ENCODE measurements at regions not wholly inside any gene's neighbourhood (a gene's known extent, or its start where the extent isn't known, plus 50 kb on each side); places are given as distances from the start of the nearest gene placed in this dataset.
"Not testable (repeated sequence)": the region's sequence is repeated elsewhere in the genome, so short reads cannot be mapped to it uniquely, and the experiment has no call there.

GRCh38 chr21:20260124-20260523 lies 738.1 kb upstream of the NCAM2 start:
- Histone ChIP-seq H3K4me3 (ENCODE audit: low read depth, low read length) (no peak overlapping the region), H3K4me1 (ENCODE audit: insufficient read depth) (no peaks in the 10 kb centered on the region), H3K27ac (ENCODE audit: low read depth) (no peak overlapping the region), H3K36me3 (ENCODE audit: insufficient read depth) (no peaks in the 10 kb centered on the region)
- no peak for DNase-seq (ENCODE audit: extremely low spot score)
- WGBS = 48% methylated on average over 1 of the region's 1 CpG

GRCh38 chr21:20261364-20261763 lies 736.8 kb upstream of the NCAM2 start:
- no peaks in the 10 kb centered on the region for H3K36me3 ChIP-seq (ENCODE audit: insufficient read depth)
- H3K27ac ChIP-seq (ENCODE audit: low read depth) = no peak overlapping the region
- no peak overlapping the region for H3K4me3 ChIP-seq (ENCODE audit: low read depth, low read length)
- no peaks in the 10 kb centered on the region for H3K4me1 ChIP-seq (ENCODE audit: insufficient read depth)
- WGBS = 85% methylated on average over 5 of the region's 5 CpGs
- no peak for DNase-seq (ENCODE audit: extremely low spot score)

GRCh38 chr21:20265707-20266440 lies 732.3 kb upstream of the NCAM2 start:
- no peak for DNase-seq (ENCODE audit: extremely low spot score)
- Histone ChIP-seq H3K36me3 (ENCODE audit: insufficient read depth) (no peaks in the 10 kb centered on the region), H3K4me3 (ENCODE audit: low read depth, low read length) (no peak overlapping the region), H3K27ac (ENCODE audit: low read depth) (no peak overlapping the region), H3K4me1 (ENCODE audit: insufficient read depth) (no peaks in the 10 kb centered on the region)
- 64% methylated on average over 5 of the region's 5 CpGs for WGBS

GRCh38 chr21:20266441-20266710 lies 731.8 kb upstream of the NCAM2 start:
- Histone ChIP-seq H3K36me3 (ENCODE audit: insufficient read depth) (no peaks in the 10 kb centered on the region), H3K4me3 (ENCODE audit: low read depth, low read length) (no peak overlapping the region), H3K27ac (ENCODE audit: low read depth) (no peak overlapping the region), H3K4me1 (ENCODE audit: insufficient read depth) (no peaks in the 10 kb centered on the region)
- DNase-seq (ENCODE audit: extremely low spot score) = no peak
- 73% methylated on average over 2 of the region's 2 CpGs for WGBS

- no peak for DNase-seq (ENCODE audit: extremely low spot score)
- no peak overlapping the region for H3K4me3 ChIP-seq (ENCODE audit: low read depth, low read length)
- H3K27ac ChIP-seq (ENCODE audit: low read depth) = no peak overlapping the region
- WGBS = 89% methylated on average over 11 of the region's 11 CpGs
- H3K36me3 ChIP-seq (ENCODE audit: insufficient read depth) = no peaks in the 10 kb centered on the region
- no peaks in the 10 kb centered on the region for H3K4me1 ChIP-seq (ENCODE audit: insufficient read depth)
Observed at GRCh38 chr21:20270365-20271055, 727.7 kb upstream of the NCAM2 start.

GRCh38 chr21:20272791-20273362 lies 725.3 kb upstream of the NCAM2 start:
- no peaks in the 10 kb centered on the region for H3K4me1 ChIP-seq (ENCODE audit: insufficient read depth)
- H3K36me3 ChIP-seq (ENCODE audit: insufficient read depth) = no peaks in the 10 kb centered on the region
- no peak overlapping the region for H3K4me3 ChIP-seq (ENCODE audit: low read depth, low read length)
- H3K27ac ChIP-seq (ENCODE audit: low read depth) = no peak overlapping the region
- WGBS = 53% methylated on average over 5 of the region's 5 CpGs
- no peak for DNase-seq (ENCODE audit: extremely low spot score)

GRCh38 chr21:20276377-20276776 lies 721.8 kb upstream of the NCAM2 start:
- no peaks in the 10 kb centered on the region for H3K36me3 ChIP-seq (ENCODE audit: insufficient read depth)
- no peaks in the 10 kb centered on the region for H3K4me1 ChIP-seq (ENCODE audit: insufficient read depth)
- no peak overlapping the region for H3K4me3 ChIP-seq (ENCODE audit: low read depth, low read length)
- no peak overlapping the region for H3K27ac ChIP-seq (ENCODE audit: low read depth)
- no peak for DNase-seq (ENCODE audit: extremely low spot score)

- WGBS = 90% methylated on average over 1 of the region's 1 CpG
- DNase-seq (ENCODE audit: extremely low spot score) = no peak
- no peak overlapping the region for H3K4me3 ChIP-seq (ENCODE audit: low read depth, low read length)
- H3K4me1 ChIP-seq (ENCODE audit: insufficient read depth) = no peaks in the 10 kb centered on the region
- no peak overlapping the region for H3K27ac ChIP-seq (ENCODE audit: low read depth)
- H3K36me3 ChIP-seq (ENCODE audit: insufficient read depth) = no peaks in the 10 kb centered on the region
Observed at GRCh38 chr21:20276954-20277353, 721.3 kb upstream of the NCAM2 start.

- 68% methylated on average over 1 of the region's 1 CpG for WGBS
- no peak overlapping the region for H3K4me3 ChIP-seq (ENCODE audit: low read depth, low read length)
- no peaks in the 10 kb centered on the region for H3K36me3 ChIP-seq (ENCODE audit: insufficient read depth)
- no peak overlapping the region for H3K27ac ChIP-seq (ENCODE audit: low read depth)
- H3K4me1 ChIP-seq (ENCODE audit: insufficient read depth) = no peaks in the 10 kb centered on the region
- no peak for DNase-seq (ENCODE audit: extremely low spot score)
Observed at GRCh38 chr21:20283836-20284235, 714.4 kb upstream of the NCAM2 start.

- 52% methylated on average over 2 of the region's 2 CpGs for WGBS
- no peaks in the 10 kb centered on the region for H3K4me1 ChIP-seq (ENCODE audit: insufficient read depth)
- DNase-seq (ENCODE audit: extremely low spot score) = no peak
- no peak overlapping the region for H3K4me3 ChIP-seq (ENCODE audit: low read depth, low read length)
- no peak overlapping the region for H3K27ac ChIP-seq (ENCODE audit: low read depth)
- no peaks in the 10 kb centered on the region for H3K36me3 ChIP-seq (ENCODE audit: insufficient read depth)
Observed at GRCh38 chr21:20292280-20292679, 705.9 kb upstream of the NCAM2 start.

- not testable (repeated sequence) for H3K36me3 ChIP-seq (ENCODE audit: insufficient read depth); DNase-seq (ENCODE audit: extremely low spot score); H3K27ac ChIP-seq (ENCODE audit: low read depth); H3K4me3 ChIP-seq (ENCODE audit: low read depth, low read length); H3K4me1 ChIP-seq (ENCODE audit: insufficient read depth)
- 77% methylated on average over 5 of the region's 5 CpGs for WGBS
Observed at GRCh38 chr21:20292854-20293253, 705.4 kb upstream of the NCAM2 start.

- H3K36me3 ChIP-seq (ENCODE audit: insufficient read depth) = no peaks in the 10 kb centered on the region
- H3K27ac ChIP-seq (ENCODE audit: low read depth) = no peak overlapping the region
- DNase-seq (ENCODE audit: extremely low spot score) = no peak
- 67% methylated on average over 1 of the region's 1 CpG for WGBS
- no peak overlapping the region for H3K4me3 ChIP-seq (ENCODE audit: low read depth, low read length)
- H3K4me1 ChIP-seq (ENCODE audit: insufficient read depth) = no peaks in the 10 kb centered on the region
Observed at GRCh38 chr21:20301395-20301794, 696.8 kb upstream of the NCAM2 start.

- Histone ChIP-seq H3K4me1 (ENCODE audit: insufficient read depth) (no peaks in the 10 kb centered on the region), H3K27ac (ENCODE audit: low read depth) (no peak overlapping the region), H3K36me3 (ENCODE audit: insufficient read depth) (no peaks in the 10 kb centered on the region), H3K4me3 (ENCODE audit: low read depth, low read length) (no peak overlapping the region)
- no peak for DNase-seq (ENCODE audit: extremely low spot score)
- 76% methylated on average over 6 of the region's 6 CpGs for WGBS
Observed at GRCh38 chr21:20302084-20302483, 696.1 kb upstream of the NCAM2 start.

- H3K36me3 ChIP-seq (ENCODE audit: insufficient read depth) = no peaks in the 10 kb centered on the region
- 82% methylated on average over 3 of the region's 3 CpGs for WGBS
- H3K27ac ChIP-seq (ENCODE audit: low read depth) = no peak overlapping the region
- H3K4me1 ChIP-seq (ENCODE audit: insufficient read depth) = no peaks in the 10 kb centered on the region
- no peak for DNase-seq (ENCODE audit: extremely low spot score)
- no peak overlapping the region for H3K4me3 ChIP-seq (ENCODE audit: low read depth, low read length)
Observed at GRCh38 chr21:20306836-20307235, 691.4 kb upstream of the NCAM2 start.
